Fibroblast of mammary gland (primary cell): ENCODE measurements at regions not wholly inside any gene's neighbourhood (a gene's known extent, or its start where the extent isn't known, plus 50 kb on each side); places are given as distances from the start of the nearest gene placed in this dataset.

Experiments used
- DNase-seq: peaks from one replicate; pipeline ENCODE4 v3.0.0-alpha.2; 2010; ENCODE audit warnings: low read depth
- H3K4me3 ChIP-seq: 2 replicates; pipeline ENCODE4 v1.5.1; 2011; ENCODE audit warnings: low read depth, mild to moderate bottlenecking, low read length, moderate library complexity; ENCODE audit not compliant: control insufficient read depth
- TF ChIP-seq, protein P1 (sequence below): conservative IDR thresholded peaks from 2 replicates; pipeline ENCODE4 v1.5.1; 2011; ENCODE audit warnings: low read depth, low read length, inconsistent platforms; ENCODE audit not compliant: control insufficient read depth, insufficient read depth

GRCh38 chrX:39502486-39502885 lies 595.3 kb downstream of the BCOR start:
- DNase-seq = no peak
- TF ChIP-seq, protein P1, sequence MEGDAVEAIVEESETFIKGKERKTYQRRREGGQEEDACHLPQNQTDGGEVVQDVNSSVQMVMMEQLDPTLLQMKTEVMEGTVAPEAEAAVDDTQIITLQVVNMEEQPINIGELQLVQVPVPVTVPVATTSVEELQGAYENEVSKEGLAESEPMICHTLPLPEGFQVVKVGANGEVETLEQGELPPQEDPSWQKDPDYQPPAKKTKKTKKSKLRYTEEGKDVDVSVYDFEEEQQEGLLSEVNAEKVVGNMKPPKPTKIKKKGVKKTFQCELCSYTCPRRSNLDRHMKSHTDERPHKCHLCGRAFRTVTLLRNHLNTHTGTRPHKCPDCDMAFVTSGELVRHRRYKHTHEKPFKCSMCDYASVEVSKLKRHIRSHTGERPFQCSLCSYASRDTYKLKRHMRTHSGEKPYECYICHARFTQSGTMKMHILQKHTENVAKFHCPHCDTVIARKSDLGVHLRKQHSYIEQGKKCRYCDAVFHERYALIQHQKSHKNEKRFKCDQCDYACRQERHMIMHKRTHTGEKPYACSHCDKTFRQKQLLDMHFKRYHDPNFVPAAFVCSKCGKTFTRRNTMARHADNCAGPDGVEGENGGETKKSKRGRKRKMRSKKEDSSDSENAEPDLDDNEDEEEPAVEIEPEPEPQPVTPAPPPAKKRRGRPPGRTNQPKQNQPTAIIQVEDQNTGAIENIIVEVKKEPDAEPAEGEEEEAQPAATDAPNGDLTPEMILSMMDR = no peak
- no peak overlapping the region for H3K4me3 ChIP-seq

- H3K4me3 ChIP-seq = no peak overlapping the region
- TF ChIP-seq, protein P1 = no peak
- no peak for DNase-seq
Measured at GRCh38 chrX:39504227-39504626, 593.5 kb downstream of the BCOR start.

DNA sequence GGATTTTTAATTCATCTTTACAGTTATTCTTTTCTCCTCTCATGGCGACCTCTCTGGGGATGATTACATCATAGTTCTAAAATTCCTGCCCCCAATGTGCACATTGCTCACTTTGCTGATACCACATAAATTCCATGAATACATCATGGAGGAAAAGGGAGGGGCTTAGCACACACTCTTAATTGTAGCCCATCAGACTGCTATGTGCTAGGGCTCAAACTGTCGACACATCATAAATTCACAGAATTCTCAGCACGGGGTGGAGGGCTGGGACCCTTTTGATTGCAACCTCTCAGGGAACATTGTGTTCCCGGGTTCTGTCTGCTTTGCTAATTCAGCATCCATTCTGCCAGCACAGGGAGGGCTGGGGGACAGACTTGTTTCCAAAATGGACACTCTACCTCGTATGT lies 592.9 kb downstream of the BCOR start:
- H3K4me3 ChIP-seq = no peak overlapping the region
- TF ChIP-seq, protein P1 = no peak
- peak; percentile 15 for DNase-seq

DNA sequence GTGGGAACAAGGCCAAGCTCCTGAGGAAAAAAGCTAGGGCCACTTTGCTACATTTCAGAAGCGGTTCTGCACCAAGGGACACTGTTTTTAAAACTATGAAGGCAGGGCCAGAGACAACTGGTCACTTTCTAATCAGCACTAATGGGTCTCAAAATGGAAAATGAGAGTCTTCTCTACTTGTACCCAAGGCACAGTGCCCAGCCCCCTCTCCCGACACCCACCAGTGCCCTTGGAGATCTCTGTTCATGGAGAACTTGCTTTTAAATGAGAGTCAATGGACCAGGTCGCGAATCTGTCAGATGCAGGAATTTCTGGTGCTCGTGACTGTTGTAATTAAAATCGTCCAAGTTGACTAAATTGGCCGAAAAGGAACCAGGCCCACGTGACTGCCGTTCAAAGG lies 591.6 kb downstream of the BCOR start:
- DNase-seq = no peak
- no peak overlapping the region for H3K4me3 ChIP-seq
- TF ChIP-seq, protein P1 = no peak

- no peak overlapping the region for H3K4me3 ChIP-seq
- no peak for DNase-seq
- TF ChIP-seq, protein P1 = no peak
Measured at GRCh38 chrX:39507034-39507433, 590.7 kb downstream of the BCOR start.

GRCh38 chrX:39507617-39508299 lies 590.0 kb downstream of the BCOR start:
- no peak overlapping the region for H3K4me3 ChIP-seq
- no peak for DNase-seq
- TF ChIP-seq, protein P1 = no peak

DNA sequence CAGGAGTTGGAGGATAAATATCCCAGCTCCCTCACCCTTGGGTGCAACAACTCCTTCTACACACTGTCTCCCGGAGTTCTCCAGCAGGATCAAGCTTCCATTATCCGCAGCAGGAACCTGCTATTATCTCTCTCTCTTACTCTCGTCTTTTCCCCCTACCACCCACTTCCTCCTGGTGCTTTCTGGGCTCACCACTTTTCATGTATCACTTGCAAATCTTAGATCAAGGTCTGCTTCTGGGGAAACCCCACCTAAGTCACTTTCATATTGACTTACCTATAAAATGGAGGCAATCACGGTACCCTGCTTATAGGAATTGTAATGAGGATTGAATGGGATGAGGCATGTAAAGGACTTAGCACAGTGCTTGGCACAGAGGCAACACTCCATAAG lies 589.5 kb downstream of the BCOR start:
- H3K4me3 ChIP-seq = no peak overlapping the region
- no peak for DNase-seq
- TF ChIP-seq, protein P1 = no peak
